GM23338 (cell line): ENCODE measurements at regions not wholly inside any gene's neighbourhood (a gene's known extent, or its start where the extent isn't known, plus 50 kb on each side); places are given as distances from the start of the nearest gene placed in this dataset.

Source experiments
- ATAC-seq: fragments of 200-7000 bp; cut with Tn5 transposase; 3 replicates; pipeline ENCODE4 v1.9.1; 2020
- DNase-seq: peaks from one replicate; pipeline ENCODE4 v3.0.0-alpha.2; 2015; ENCODE audit warnings: low spot score
- H2AFZ ChIP-seq: fragments of 200-600 bp; sonication (generic); 2 replicates; pipeline ENCODE4 v1.8.0; 2016; ENCODE audit warnings: antibody characterized with exemption, mild to moderate bottlenecking, moderate library complexity
- H3F3A ChIP-seq: fragments of 200-600 bp; sonication (generic); replicated peaks from 2 replicates; pipeline ENCODE4 v1.8.0; 2017; ENCODE audit warnings: antibody characterized with exemption, mixed run types, low read depth
- H3K27ac ChIP-seq: fragments of 200-600 bp; sonication (generic); 2 replicates; pipeline ENCODE4 v1.6.1; 2016; ENCODE audit warnings: low read depth
- H3K27me3 ChIP-seq: fragments of 200-600 bp; sonication (generic); 2 replicates; pipeline ENCODE4 v1.8.0; 2016; ENCODE audit warnings: mild to moderate bottlenecking, mixed run types, moderate library complexity; ENCODE audit not compliant: insufficient read depth
- H3K36me3 ChIP-seq: fragments of 200-600 bp; sonication (generic); 2 replicates; pipeline ENCODE4 v1.8.0; 2016; ENCODE audit warnings: mild to moderate bottlenecking; ENCODE audit not compliant: insufficient read depth
- H3K4me1 ChIP-seq: fragments of 200-600 bp; sonication (generic); 2 replicates; pipeline ENCODE4 v1.8.0; 2016; ENCODE audit warnings: mild to moderate bottlenecking, moderate library complexity; ENCODE audit not compliant: insufficient read depth
- H3K4me2 ChIP-seq: fragments of 200-600 bp; sonication (generic); 2 replicates; pipeline ENCODE4 v1.7.1; 2017; ENCODE audit warnings: mixed run types
- H3K4me3 ChIP-seq: fragments of 200-600 bp; sonication (generic); 2 replicates; pipeline ENCODE4 v1.6.1; 2016; ENCODE audit warnings: mixed run types
- H3K79me2 ChIP-seq: fragments of 200-600 bp; sonication (generic); replicated peaks from 2 replicates; pipeline ENCODE4 v1.8.0; 2017; ENCODE audit warnings: mild to moderate bottlenecking; ENCODE audit not compliant: insufficient read depth
- H3K9me2 ChIP-seq: fragments of 200-600 bp; sonication (generic); 2 replicates; pipeline ENCODE4 v1.8.0; 2017; ENCODE audit not compliant: insufficient read depth
- H4K20me1 ChIP-seq: fragments of 200-600 bp; sonication (generic); replicated peaks from 2 replicates; pipeline ENCODE4 v1.8.0; 2017; ENCODE audit warnings: mild to moderate bottlenecking; ENCODE audit not compliant: insufficient read depth
- H3K27ac Mint-ChIP-seq: 2 replicates; pipeline ENCODE4 v1.8.0; 2020; ENCODE audit warnings: inconsistent platforms, mild to moderate bottlenecking, moderate library complexity, mixed read lengths
- H3K27me3 Mint-ChIP-seq: 3 replicates; pipeline ENCODE4 v1.8.0; 2022; ENCODE audit warnings: low read depth, mild to moderate bottlenecking, moderate library complexity, mixed read lengths, inconsistent platforms; ENCODE audit not compliant: insufficient read depth, poor library complexity
- H3K36me3 Mint-ChIP-seq: 3 replicates; pipeline ENCODE4 v1.8.0; 2021; ENCODE audit warnings: low read depth, mild to moderate bottlenecking, inconsistent platforms, moderate library complexity, mixed read lengths
- H3K4me1 Mint-ChIP-seq: 3 replicates; pipeline ENCODE4 v1.8.0; 2020; ENCODE audit warnings: mild to moderate bottlenecking, inconsistent platforms, mixed read lengths
- H3K4me3 Mint-ChIP-seq: 3 replicates; pipeline ENCODE4 v1.8.0; 2021; ENCODE audit warnings: moderate library complexity, mild to moderate bottlenecking, inconsistent platforms, mixed read lengths
- H3K9me3 Mint-ChIP-seq: 3 replicates; pipeline ENCODE4 v1.8.0; 2020; ENCODE audit warnings: moderate library complexity, mild to moderate bottlenecking, inconsistent platforms, mixed read lengths
- CREB1 ChIP-seq: fragments of 250-450 bp; sonication (Bioruptor Pico); IDR thresholded peaks from 2 replicates; pipeline ENCODE4 v1.5.0; 2020; ENCODE audit warnings: low read depth, mild to moderate bottlenecking, moderate library complexity
- JUNB ChIP-seq: IDR thresholded peaks from one replicate; pipeline ENCODE4 v1.6.1; 2016; ENCODE audit warnings: antibody characterized with exemption; ENCODE audit not compliant: unreplicated experiment
- NANOG ChIP-seq: IDR thresholded peaks from 2 replicates; pipeline ENCODE4 v1.6.1; 2016; ENCODE audit warnings: antibody characterized with exemption, borderline replicate concordance
- POLR2AphosphoS5 ChIP-seq: IDR thresholded peaks from 2 replicates; pipeline ENCODE4 v1.6.1; 2016; ENCODE audit warnings: antibody characterized with exemption, low read depth
- STAT1 ChIP-seq: IDR thresholded peaks from one replicate; pipeline ENCODE4 v1.6.1; 2016; ENCODE audit warnings: antibody characterized with exemption; ENCODE audit not compliant: unreplicated experiment
- ZNF114 ChIP-seq: fragments of 250-450 bp; sonication (Bioruptor Pico); IDR thresholded peaks from 2 replicates; pipeline ENCODE4 v1.5.0; 2020; ENCODE audit warnings: mild to moderate bottlenecking, moderate library complexity
- TF ChIP-seq, protein P1 (sequence below): fragments of 250-450 bp; sonication (Bioruptor Pico); IDR thresholded peaks from 2 replicates; pipeline ENCODE4 v1.5.0; 2020; ENCODE audit warnings: mild to moderate bottlenecking, moderate library complexity
- TF ChIP-seq, protein P2 (sequence below): IDR thresholded peaks from one replicate; pipeline ENCODE4 v1.6.1; 2018; ENCODE audit warnings: antibody characterized with exemption; ENCODE audit not compliant: unreplicated experiment

DNA sequence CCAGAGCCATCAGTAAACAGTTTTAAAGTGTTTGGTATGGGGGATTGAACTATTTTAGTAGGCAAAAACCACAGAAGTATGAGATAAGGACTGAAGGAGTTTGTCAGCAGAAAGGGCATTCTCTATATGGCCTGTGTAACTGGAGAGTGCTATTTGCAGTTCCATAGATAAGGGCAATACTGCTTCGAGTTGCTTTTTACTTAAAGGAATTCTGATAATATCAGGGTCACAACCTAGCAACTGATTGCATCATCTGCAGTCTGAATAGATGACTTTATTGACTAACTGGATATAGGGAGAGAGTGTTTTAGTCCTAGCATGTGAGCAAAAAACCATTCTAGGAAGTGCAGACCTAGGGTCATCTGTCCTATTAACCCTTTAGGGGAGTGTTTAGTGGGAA lies 645.2 kb upstream of the PTPRD start:
- TF ChIP-seq STAT1 = no peak
- TF ChIP-seq CREB1 (CRISPR knock-in tag) = no peak
- TF ChIP-seq, protein P1, sequence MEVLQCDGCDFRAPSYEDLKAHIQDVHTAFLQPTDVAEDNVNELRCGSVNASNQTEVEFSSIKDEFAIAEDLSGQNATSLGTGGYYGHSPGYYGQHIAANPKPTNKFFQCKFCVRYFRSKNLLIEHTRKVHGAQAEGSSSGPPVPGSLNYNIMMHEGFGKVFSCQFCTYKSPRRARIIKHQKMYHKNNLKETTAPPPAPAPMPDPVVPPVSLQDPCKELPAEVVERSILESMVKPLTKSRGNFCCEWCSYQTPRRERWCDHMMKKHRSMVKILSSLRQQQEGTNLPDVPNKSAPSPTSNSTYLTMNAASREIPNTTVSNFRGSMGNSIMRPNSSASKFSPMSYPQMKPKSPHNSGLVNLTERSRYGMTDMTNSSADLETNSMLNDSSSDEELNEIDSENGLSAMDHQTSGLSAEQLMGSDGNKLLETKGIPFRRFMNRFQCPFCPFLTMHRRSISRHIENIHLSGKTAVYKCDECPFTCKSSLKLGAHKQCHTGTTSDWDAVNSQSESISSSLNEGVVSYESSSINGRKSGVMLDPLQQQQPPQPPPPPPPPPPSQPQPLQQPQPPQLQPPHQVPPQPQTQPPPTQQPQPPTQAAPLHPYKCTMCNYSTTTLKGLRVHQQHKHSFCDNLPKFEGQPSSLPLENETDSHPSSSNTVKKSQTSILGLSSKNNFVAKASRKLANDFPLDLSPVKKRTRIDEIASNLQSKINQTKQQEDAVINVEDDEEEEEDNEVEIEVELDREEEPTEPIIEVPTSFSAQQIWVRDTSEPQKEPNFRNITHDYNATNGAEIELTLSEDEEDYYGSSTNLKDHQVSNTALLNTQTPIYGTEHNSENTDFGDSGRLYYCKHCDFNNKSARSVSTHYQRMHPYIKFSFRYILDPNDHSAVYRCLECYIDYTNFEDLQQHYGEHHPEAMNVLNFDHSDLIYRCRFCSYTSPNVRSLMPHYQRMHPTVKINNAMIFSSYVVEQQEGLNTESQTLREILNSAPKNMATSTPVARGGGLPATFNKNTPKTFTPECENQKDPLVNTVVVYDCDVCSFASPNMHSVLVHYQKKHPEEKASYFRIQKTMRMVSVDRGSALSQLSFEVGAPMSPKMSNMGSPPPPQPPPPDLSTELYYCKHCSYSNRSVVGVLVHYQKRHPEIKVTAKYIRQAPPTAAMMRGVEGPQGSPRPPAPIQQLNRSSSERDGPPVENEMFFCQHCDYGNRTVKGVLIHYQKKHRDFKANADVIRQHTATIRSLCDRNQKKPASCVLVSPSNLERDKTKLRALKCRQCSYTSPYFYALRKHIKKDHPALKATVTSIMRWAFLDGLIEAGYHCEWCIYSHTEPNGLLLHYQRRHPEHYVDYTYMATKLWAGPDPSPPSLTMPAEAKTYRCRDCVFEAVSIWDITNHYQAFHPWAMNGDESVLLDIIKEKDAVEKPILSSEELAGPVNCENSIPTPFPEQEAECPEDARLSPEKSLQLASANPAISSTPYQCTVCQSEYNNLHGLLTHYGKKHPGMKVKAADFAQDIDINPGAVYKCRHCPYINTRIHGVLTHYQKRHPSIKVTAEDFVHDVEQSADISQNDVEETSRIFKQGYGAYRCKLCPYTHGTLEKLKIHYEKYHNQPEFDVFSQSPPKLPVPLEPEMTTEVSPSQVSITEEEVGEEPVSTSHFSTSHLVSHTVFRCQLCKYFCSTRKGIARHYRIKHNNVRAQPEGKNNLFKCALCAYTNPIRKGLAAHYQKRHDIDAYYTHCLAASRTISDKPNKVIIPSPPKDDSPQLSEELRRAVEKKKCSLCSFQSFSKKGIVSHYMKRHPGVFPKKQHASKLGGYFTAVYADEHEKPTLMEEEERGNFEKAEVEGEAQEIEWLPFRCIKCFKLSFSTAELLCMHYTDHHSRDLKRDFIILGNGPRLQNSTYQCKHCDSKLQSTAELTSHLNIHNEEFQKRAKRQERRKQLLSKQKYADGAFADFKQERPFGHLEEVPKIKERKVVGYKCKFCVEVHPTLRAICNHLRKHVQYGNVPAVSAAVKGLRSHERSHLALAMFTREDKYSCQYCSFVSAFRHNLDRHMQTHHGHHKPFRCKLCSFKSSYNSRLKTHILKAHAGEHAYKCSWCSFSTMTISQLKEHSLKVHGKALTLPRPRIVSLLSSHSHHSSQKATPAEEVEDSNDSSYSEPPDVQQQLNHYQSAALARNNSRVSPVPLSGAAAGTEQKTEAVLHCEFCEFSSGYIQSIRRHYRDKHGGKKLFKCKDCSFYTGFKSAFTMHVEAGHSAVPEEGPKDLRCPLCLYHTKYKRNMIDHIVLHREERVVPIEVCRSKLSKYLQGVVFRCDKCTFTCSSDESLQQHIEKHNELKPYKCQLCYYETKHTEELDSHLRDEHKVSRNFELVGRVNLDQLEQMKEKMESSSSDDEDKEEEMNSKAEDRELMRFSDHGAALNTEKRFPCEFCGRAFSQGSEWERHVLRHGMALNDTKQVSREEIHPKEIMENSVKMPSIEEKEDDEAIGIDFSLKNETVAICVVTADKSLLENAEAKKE (CRISPR knock-in tag) = no peak
- TF ChIP-seq, protein P2, sequence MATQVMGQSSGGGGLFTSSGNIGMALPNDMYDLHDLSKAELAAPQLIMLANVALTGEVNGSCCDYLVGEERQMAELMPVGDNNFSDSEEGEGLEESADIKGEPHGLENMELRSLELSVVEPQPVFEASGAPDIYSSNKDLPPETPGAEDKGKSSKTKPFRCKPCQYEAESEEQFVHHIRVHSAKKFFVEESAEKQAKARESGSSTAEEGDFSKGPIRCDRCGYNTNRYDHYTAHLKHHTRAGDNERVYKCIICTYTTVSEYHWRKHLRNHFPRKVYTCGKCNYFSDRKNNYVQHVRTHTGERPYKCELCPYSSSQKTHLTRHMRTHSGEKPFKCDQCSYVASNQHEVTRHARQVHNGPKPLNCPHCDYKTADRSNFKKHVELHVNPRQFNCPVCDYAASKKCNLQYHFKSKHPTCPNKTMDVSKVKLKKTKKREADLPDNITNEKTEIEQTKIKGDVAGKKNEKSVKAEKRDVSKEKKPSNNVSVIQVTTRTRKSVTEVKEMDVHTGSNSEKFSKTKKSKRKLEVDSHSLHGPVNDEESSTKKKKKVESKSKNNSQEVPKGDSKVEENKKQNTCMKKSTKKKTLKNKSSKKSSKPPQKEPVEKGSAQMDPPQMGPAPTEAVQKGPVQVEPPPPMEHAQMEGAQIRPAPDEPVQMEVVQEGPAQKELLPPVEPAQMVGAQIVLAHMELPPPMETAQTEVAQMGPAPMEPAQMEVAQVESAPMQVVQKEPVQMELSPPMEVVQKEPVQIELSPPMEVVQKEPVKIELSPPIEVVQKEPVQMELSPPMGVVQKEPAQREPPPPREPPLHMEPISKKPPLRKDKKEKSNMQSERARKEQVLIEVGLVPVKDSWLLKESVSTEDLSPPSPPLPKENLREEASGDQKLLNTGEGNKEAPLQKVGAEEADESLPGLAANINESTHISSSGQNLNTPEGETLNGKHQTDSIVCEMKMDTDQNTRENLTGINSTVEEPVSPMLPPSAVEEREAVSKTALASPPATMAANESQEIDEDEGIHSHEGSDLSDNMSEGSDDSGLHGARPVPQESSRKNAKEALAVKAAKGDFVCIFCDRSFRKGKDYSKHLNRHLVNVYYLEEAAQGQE = no peak
- TF ChIP-seq POLR2AphosphoS5 = no peak
- no peak for TF ChIP-seq NANOG
- no peak for TF ChIP-seq ZNF114 (CRISPR knock-in tag)
- TF ChIP-seq JUNB = no peak
- Histone ChIP-seq H3K4me3 (no peak overlapping the region), H3K79me2 (no peaks in the 10 kb centered on the region), H3K36me3 (no peaks in the 10 kb centered on the region), H2AFZ (no peak overlapping the region), H4K20me1 (no peaks in the 10 kb centered on the region), H3K27ac (no peak overlapping the region), H3K4me2 (no peak overlapping the region), H3K9me2 (peaks cover 12% of the 10 kb centered on the region), H3F3A (no peaks in the 10 kb centered on the region), H3K27me3 (no peaks in the 10 kb centered on the region), H3K4me1 (no peaks in the 10 kb centered on the region)
- DNase-seq (no peak), ATAC-seq (no peak)
- Mint-ChIP-seq H3K4me3 (no peak overlapping the region), H3K36me3 (peaks cover 8% of the 10 kb centered on the region; the same call in 2 of the 3 replicates), H3K9me3 (peaks cover 16% of the 10 kb centered on the region), H3K27me3 (no peaks in the 10 kb centered on the region), H3K4me1 (no peaks in the 10 kb centered on the region), H3K27ac (no peak overlapping the region; the same call in 1 of the 2 replicates)
